SK-N-SH treated with all-trans-retinoic acid at 6 μM for 48 hours (cell line): ENCODE measurements at regions not wholly inside any gene's neighbourhood (a gene's known extent, or its start where the extent isn't known, plus 50 kb on each side); places are given as distances from the start of the nearest gene placed in this dataset.
"Not testable (repeated sequence)": the region's sequence is repeated elsewhere in the genome, so short reads cannot be mapped to it uniquely, and the experiment has no call there.

Source experiments
- ATAC-seq: fragments of 200-7000 bp; cut with Tn5 transposase; 3 replicates; pipeline ENCODE4 v1.9.1; 2020; ENCODE audit warnings: mild to moderate bottlenecking, moderate library complexity
- ARNTL ChIP-seq: fragments of 450-650 bp; formaldehyde crosslinking; IDR thresholded peaks from 2 replicates; pipeline ENCODE4 v1.5.0; 2020; ENCODE audit warnings: low read depth, mild to moderate bottlenecking, moderate library complexity, borderline replicate concordance
- BACH2 ChIP-seq: fragments of 250-450 bp; sonication (Bioruptor Pico); IDR thresholded peaks from 2 replicates; pipeline ENCODE4 v1.9.0; 2021; ENCODE audit warnings: mild to moderate bottlenecking, borderline replicate concordance
- CSDC2 ChIP-seq: fragments of 250-450 bp; sonication (Bioruptor Pico); IDR thresholded peaks from 2 replicates; pipeline ENCODE4 v1.5.0; 2020; ENCODE audit warnings: mild to moderate bottlenecking, moderate library complexity
- ESRRG ChIP-seq: fragments of 250-450 bp; sonication (Bioruptor Pico); IDR thresholded peaks from 2 replicates; pipeline ENCODE4 v1.6.1; 2021; ENCODE audit warnings: mild to moderate bottlenecking
- GLIS3 ChIP-seq: fragments of 250-450 bp; sonication (Bioruptor Pico); IDR thresholded peaks from 2 replicates; pipeline ENCODE4 v1.5.0; 2020; ENCODE audit warnings: mild to moderate bottlenecking, moderate library complexity
- ISL1 ChIP-seq: fragments of 250-450 bp; sonication (Bioruptor Pico); IDR thresholded peaks from 2 replicates; pipeline ENCODE4 v2.1.2; 2022; ENCODE audit warnings: mild to moderate bottlenecking, moderate library complexity
- OSR1 ChIP-seq: fragments of 250-450 bp; sonication (Bioruptor Pico); IDR thresholded peaks from 2 replicates; pipeline ENCODE4 v1.8.0; 2022; ENCODE audit warnings: moderate library complexity, mild to moderate bottlenecking, inconsistent platforms
- POU6F1 ChIP-seq: fragments of 250-450 bp; sonication (Bioruptor Pico); IDR thresholded peaks from 2 replicates; pipeline ENCODE4 v1.8.0; 2021; ENCODE audit warnings: low read depth, mild to moderate bottlenecking, moderate library complexity, borderline replicate concordance
- PPARA ChIP-seq: fragments of 250-450 bp; sonication (Bioruptor Pico); IDR thresholded peaks from 2 replicates; pipeline ENCODE4 v1.5.0; 2020; ENCODE audit warnings: mild to moderate bottlenecking, borderline replicate concordance
- RARB ChIP-seq: fragments of 250-450 bp; sonication (Bioruptor Pico); IDR thresholded peaks from 2 replicates; pipeline ENCODE4 v1.8.0; 2021; ENCODE audit warnings: mild to moderate bottlenecking, moderate library complexity
- SNAI2 ChIP-seq: fragments of 250-450 bp; sonication (Bioruptor Pico); IDR thresholded peaks from 2 replicates; pipeline ENCODE4 v1.5.0; 2020; ENCODE audit warnings: mild to moderate bottlenecking, moderate library complexity
- TCF4 ChIP-seq: fragments of 250-450 bp; sonication (Bioruptor Pico); IDR thresholded peaks from 2 replicates; pipeline ENCODE4 v1.8.0; 2021; ENCODE audit warnings: mild to moderate bottlenecking, moderate library complexity, borderline replicate concordance
- TOX ChIP-seq: fragments of 250-450 bp; sonication (Bioruptor Pico); IDR thresholded peaks from 2 replicates; pipeline ENCODE4 v1.8.0; 2021; ENCODE audit warnings: mild to moderate bottlenecking, moderate library complexity, borderline replicate concordance
- ZC3H10 ChIP-seq: fragments of 250-450 bp; sonication (Bioruptor Pico); IDR thresholded peaks from 2 replicates; pipeline ENCODE4 v1.5.1; 2021; ENCODE audit warnings: mild to moderate bottlenecking, moderate library complexity
- ZFP3 ChIP-seq: fragments of 250-450 bp; sonication (Bioruptor Pico); IDR thresholded peaks from 2 replicates; pipeline ENCODE4 v1.5.0; 2020; ENCODE audit warnings: mild to moderate bottlenecking, moderate library complexity
- ZFP30 ChIP-seq: fragments of 450-650 bp; formaldehyde crosslinking; IDR thresholded peaks from 2 replicates; pipeline ENCODE4 v1.5.0; 2022; ENCODE audit warnings: mild to moderate bottlenecking, moderate library complexity
- ZNF565 ChIP-seq: fragments of 450-650 bp; formaldehyde crosslinking; conservative IDR thresholded peaks from 2 replicates; pipeline ENCODE4 v1.5.0; 2020; ENCODE audit warnings: low read depth, mild to moderate bottlenecking, moderate library complexity
- ZNF70 ChIP-seq: fragments of 450-650 bp; formaldehyde crosslinking; IDR thresholded peaks from 2 replicates; pipeline ENCODE4 v1.5.0; 2020; ENCODE audit warnings: mild to moderate bottlenecking, moderate library complexity
- ZNF8 ChIP-seq: fragments of 450-650 bp; formaldehyde crosslinking; IDR thresholded peaks from 2 replicates; pipeline ENCODE4 v1.5.0; 2020; ENCODE audit warnings: mild to moderate bottlenecking, moderate library complexity
- TF ChIP-seq, protein P1 (sequence below): fragments of 250-450 bp; sonication (Bioruptor Pico); IDR thresholded peaks from 2 replicates; pipeline ENCODE4 v1.8.0; 2020; ENCODE audit warnings: mild to moderate bottlenecking, moderate library complexity, borderline replicate concordance
- TF ChIP-seq, protein P2 (sequence below): fragments of 250-450 bp; sonication (Bioruptor Pico); IDR thresholded peaks from 2 replicates; pipeline ENCODE4 v1.5.1; 2020; ENCODE audit warnings: low read depth, mild to moderate bottlenecking, moderate library complexity
- TF ChIP-seq, protein P3 (sequence below): fragments of 250-450 bp; sonication (Bioruptor Pico); IDR thresholded peaks from 2 replicates; pipeline ENCODE4 v1.5.0; 2020; ENCODE audit warnings: mild to moderate bottlenecking, moderate library complexity

- TF ChIP-seq, protein P1, sequence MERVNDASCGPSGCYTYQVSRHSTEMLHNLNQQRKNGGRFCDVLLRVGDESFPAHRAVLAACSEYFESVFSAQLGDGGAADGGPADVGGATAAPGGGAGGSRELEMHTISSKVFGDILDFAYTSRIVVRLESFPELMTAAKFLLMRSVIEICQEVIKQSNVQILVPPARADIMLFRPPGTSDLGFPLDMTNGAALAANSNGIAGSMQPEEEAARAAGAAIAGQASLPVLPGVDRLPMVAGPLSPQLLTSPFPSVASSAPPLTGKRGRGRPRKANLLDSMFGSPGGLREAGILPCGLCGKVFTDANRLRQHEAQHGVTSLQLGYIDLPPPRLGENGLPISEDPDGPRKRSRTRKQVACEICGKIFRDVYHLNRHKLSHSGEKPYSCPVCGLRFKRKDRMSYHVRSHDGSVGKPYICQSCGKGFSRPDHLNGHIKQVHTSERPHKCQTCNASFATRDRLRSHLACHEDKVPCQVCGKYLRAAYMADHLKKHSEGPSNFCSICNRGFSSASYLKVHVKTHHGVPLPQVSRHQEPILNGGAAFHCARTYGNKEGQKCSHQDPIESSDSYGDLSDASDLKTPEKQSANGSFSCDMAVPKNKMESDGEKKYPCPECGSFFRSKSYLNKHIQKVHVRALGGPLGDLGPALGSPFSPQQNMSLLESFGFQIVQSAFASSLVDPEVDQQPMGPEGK (CRISPR knock-in tag) = no peak
- TF ChIP-seq ISL1 (no peak), TOX (CRISPR knock-in tag) (no peak), TCF4 (CRISPR knock-in tag) (no peak), OSR1 (CRISPR knock-in tag) (no peak), POU6F1 (CRISPR knock-in tag) (no peak)
- TF ChIP-seq, all 23 proteins: peak for 0
Measured at GRCh38 chr10:22805304-22805703, 90.9 kb upstream of the PIP4K2A start (continued).

DNA sequence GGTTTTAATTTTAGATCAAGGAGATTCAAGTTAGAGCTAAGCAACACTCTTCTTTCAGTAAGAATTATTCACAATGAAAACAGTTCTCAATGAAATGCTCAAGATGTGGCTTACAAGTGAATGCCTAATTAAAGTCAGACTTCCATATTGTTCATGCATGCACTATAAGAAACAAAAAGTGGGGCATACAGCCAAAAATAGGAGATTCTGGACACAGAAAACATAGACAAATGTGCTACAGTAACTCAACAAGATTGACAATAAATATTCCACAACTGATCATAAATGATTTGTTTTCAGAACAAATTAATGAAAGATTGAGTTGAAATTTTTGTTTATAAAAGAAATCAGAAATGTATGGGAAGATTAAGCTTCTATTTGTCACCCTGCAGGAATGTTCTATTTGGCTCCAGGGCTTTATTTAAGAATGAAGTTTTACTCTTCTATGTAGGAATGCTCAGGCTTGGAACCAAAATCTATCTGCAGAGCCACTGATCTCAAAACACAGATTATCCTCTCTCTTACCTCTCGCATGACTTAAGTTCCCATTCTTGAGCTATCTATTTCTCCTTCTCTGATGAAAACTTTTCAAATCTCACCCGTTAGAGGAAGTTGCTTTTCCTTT is 89.0 kb upstream of the PIP4K2A start:
- peak; percentile 61 for ATAC-seq
- TF ChIP-seq OSR1 (CRISPR knock-in tag) = no peak
- no peak for TF ChIP-seq ESRRG (CRISPR knock-in tag)

DNA sequence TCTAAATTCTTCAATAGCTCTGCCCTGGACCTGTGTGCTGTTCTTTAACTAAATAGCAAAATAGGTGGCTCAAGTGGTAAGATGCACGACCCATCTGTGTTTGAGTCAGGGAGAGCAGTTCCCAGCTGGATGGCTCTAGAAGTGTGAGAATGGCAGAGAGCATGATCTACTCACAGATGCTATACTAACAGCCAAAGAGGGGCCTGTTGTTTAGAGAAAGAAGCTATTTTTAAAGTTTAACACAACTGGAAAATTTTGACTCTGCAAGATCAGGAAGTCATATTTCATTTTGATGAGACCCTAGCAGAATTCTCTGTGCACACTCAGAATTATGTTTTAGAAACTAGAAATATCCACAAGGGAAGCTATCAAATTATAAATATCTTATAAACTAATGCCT is 87.4 kb upstream of the PIP4K2A start:
- no peak for TF ChIP-seq ZFP3 (CRISPR knock-in tag)
- TF ChIP-seq ZNF565 (CRISPR knock-in tag) = no peak
- TF ChIP-seq PPARA (CRISPR knock-in tag) = no peak
- no peak for TF ChIP-seq RARB
- TF ChIP-seq, protein P1 (CRISPR knock-in tag) = no peak
- TF ChIP-seq ZNF8 = no peak
- TF ChIP-seq BACH2 (CRISPR knock-in tag) = no peak
- no peak for TF ChIP-seq ISL1
- no peak for TF ChIP-seq TCF4 (CRISPR knock-in tag)
- TF ChIP-seq, protein P2, sequence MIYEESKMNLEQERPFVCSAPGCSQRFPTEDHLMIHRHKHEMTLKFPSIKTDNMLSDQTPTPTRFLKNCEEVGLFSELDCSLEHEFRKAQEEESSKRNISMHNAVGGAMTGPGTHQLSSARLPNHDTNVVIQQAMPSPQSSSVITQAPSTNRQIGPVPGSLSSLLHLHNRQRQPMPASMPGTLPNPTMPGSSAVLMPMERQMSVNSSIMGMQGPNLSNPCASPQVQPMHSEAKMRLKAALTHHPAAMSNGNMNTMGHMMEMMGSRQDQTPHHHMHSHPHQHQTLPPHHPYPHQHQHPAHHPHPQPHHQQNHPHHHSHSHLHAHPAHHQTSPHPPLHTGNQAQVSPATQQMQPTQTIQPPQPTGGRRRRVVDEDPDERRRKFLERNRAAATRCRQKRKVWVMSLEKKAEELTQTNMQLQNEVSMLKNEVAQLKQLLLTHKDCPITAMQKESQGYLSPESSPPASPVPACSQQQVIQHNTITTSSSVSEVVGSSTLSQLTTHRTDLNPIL (CRISPR knock-in tag) = no peak
- TF ChIP-seq GLIS3 = no peak
- TF ChIP-seq ZFP30 = no peak
- no peak for TF ChIP-seq ARNTL (CRISPR knock-in tag)
- no peak for ATAC-seq

DNA sequence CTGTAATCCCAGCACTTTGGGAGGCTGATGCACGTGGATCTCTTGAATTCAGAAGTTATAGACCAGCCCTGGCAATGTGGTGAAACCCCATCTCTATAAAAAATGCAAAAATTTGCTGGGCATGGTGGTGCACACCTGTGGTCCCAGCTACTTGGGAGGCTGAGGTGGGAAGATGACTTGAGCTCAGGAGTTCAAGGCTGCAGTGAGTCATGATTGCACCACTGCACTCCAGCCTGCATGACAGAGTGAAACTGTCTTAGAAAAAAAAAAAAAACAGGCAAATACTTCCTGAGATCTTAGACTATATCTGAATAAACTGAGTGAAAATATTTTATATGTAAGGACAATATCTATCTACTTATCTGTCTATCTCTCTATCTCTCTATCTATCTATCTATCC is 83.4 kb upstream of the PIP4K2A start:
- ATAC-seq = not testable (repeated sequence)

DNA sequence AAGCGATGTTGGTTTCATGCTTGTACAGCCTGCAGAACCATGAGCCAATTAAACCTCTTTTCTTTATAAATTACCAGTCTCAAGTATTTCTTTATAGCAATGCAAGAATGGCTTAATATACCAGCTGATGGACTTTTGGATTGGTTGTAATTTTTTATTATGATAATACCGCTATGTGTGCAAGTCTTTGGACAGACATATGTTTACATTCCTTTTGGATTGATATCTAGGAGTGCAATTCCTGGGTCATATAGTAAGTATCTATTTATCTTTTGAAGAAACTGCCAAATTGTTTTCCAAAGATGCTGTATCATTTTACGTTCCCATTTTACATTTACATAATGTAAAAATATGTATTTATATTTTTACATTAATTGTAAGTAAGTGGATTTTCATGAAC is 81.2 kb upstream of the PIP4K2A start:
- TF ChIP-seq ESRRG (CRISPR knock-in tag) = no peak
- no peak for ATAC-seq

GRCh38 chr10:22792161-22792560 is 77.8 kb upstream of the PIP4K2A start:
- no peak for ATAC-seq
- TF ChIP-seq TCF4 (CRISPR knock-in tag) (no peak), GLIS3 (no peak), SNAI2 (CRISPR knock-in tag) (no peak), ZFP30 (no peak), ZNF8 (no peak), ISL1 (no peak), ZNF565 (CRISPR knock-in tag) (no peak), PPARA (CRISPR knock-in tag) (no peak), ZNF70 (CRISPR knock-in tag) (no peak), CSDC2 (CRISPR knock-in tag) (no peak), ZC3H10 (CRISPR knock-in tag) (no peak), ZFP3 (CRISPR knock-in tag) (no peak)
- TF ChIP-seq, protein P3, sequence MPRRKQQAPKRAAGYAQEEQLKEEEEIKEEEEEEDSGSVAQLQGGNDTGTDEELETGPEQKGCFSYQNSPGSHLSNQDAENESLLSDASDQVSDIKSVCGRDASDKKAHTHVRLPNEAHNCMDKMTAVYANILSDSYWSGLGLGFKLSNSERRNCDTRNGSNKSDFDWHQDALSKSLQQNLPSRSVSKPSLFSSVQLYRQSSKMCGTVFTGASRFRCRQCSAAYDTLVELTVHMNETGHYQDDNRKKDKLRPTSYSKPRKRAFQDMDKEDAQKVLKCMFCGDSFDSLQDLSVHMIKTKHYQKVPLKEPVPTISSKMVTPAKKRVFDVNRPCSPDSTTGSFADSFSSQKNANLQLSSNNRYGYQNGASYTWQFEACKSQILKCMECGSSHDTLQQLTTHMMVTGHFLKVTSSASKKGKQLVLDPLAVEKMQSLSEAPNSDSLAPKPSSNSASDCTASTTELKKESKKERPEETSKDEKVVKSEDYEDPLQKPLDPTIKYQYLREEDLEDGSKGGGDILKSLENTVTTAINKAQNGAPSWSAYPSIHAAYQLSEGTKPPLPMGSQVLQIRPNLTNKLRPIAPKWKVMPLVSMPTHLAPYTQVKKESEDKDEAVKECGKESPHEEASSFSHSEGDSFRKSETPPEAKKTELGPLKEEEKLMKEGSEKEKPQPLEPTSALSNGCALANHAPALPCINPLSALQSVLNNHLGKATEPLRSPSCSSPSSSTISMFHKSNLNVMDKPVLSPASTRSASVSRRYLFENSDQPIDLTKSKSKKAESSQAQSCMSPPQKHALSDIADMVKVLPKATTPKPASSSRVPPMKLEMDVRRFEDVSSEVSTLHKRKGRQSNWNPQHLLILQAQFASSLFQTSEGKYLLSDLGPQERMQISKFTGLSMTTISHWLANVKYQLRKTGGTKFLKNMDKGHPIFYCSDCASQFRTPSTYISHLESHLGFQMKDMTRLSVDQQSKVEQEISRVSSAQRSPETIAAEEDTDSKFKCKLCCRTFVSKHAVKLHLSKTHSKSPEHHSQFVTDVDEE (CRISPR knock-in tag) = no peak
